ACC112 (cell line): ENCODE measurements at regions not wholly inside any gene's neighbourhood (a gene's known extent, or its start where the extent isn't known, plus 50 kb on each side); places are given as distances from the start of the nearest gene placed in this dataset.

Experiments used
- H2AFZ ChIP-seq: fragments of 200-600 bp; sonication (generic); one replicate; pipeline ENCODE4 v1.6.0; 2017; ENCODE audit warnings: antibody characterized with exemption, low read length; ENCODE audit not compliant: unreplicated experiment
- H3K27ac ChIP-seq: fragments of 200-600 bp; sonication (generic); 2 replicates; pipeline ENCODE4 v1.5.1; 2014; ENCODE audit warnings: low read depth, mild to moderate bottlenecking, antibody characterized with exemption, low read length, moderate library complexity
- H3K27me3 ChIP-seq: fragments of 200-600 bp; sonication (generic); 2 replicates; pipeline ENCODE4 v1.6.1; 2014; ENCODE audit warnings: mild to moderate bottlenecking, antibody characterized with exemption, low read length, moderate library complexity, mixed read lengths; ENCODE audit not compliant: insufficient read depth
- H3K36me3 ChIP-seq: fragments of 200-600 bp; sonication (generic); 2 replicates; pipeline ENCODE4 v1.6.1; 2016; ENCODE audit warnings: mild to moderate bottlenecking, antibody characterized with exemption, low read length, moderate library complexity, mixed read lengths; ENCODE audit not compliant: insufficient read depth
- H3K4me1 ChIP-seq: fragments of 200-600 bp; sonication (generic); one replicate; pipeline ENCODE4 v1.6.1; 2016; ENCODE audit warnings: low read length, mixed read lengths; ENCODE audit not compliant: insufficient read depth, unreplicated experiment, control insufficient read depth
- H3K4me3 ChIP-seq: fragments of 200-600 bp; sonication (generic); 2 replicates; pipeline ENCODE4 v1.5.1; 2014; ENCODE audit warnings: mild to moderate bottlenecking, low read depth, low read length
- H3K79me2 ChIP-seq: fragments of 200-600 bp; sonication (generic); one replicate; pipeline ENCODE4 v1.6.0; 2016; ENCODE audit warnings: low read length; ENCODE audit not compliant: control insufficient read depth, unreplicated experiment, insufficient read depth

DNA sequence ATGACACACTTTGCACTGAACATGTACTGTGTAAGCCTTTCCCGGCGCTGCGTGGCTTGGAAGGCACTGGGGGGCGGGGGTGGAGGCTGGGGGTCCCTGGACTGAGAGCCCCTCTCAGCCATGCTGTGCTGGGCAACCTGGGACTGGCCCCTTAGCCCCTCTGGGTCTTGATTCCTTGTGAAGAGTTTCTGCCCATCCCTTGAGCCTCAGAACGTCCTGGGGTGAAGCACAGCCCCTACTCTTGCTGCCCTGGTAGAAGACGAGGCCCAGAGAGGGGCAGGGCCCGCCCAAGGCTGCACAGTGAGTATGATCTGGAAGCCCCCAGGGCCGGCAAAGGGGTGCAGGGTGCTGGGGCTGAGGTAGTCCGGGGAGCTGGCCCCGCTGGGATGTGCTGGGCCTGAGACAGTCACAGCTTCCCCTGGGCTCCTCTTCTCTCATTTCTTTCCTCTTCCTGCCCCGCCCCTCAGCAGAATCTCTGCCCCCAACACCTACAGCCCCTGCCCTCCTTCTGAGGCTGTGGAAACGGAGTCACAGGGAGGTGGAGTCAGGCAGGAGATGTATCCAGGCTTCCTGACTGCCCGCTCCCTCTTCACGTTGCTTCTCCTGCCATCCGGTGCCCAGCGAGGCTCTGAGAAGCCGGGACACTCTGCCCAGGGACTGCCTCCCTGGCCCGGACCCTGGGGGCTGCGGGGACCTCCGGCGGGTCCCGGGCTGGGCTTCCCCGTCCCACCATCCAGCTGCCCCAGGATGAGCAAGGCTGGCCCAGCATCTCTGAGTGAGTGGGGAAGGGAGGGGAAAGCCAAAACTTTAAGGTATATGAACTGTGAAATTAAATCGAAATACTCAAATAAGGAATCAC lies 60.5 kb downstream of the UNCX start:
- Histone ChIP-seq H3K27ac (no peak overlapping the region), H2AFZ (no peak overlapping the region), H3K4me3 (no peak overlapping the region), H3K36me3 (no peaks in the 10 kb centered on the region), H3K4me1 (no peaks in the 10 kb centered on the region), H3K79me2 (no peaks in the 10 kb centered on the region), H3K27me3 (peaks cover 52% of the 10 kb centered on the region)

DNA sequence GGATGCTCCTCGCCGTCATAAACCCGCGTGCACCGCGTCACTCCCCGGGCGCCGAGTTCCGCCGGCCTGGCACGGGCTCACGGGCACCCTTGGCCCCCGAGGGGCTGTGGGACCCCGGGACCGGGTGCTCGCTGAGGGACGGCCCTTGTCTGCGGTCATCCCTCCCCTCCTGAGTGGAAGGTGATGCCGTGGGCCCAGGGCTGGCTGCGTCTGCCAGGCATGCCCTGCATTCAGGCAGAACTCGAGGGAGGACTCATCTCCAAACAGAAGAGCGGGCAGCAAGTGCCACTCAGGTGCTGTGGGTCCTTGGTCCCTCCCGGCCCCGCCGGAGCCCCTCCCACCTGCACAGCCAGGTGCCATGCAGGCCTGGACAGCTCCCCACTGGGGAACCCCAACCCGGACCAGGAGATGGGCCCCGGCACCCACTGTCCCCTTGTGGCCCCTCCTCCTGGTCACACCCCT lies 61.3 kb downstream of the UNCX start:
- peaks cover 60% of the 10 kb centered on the region for H3K27me3 ChIP-seq
- H3K79me2 ChIP-seq = no peaks in the 10 kb centered on the region
- H3K4me1 ChIP-seq = no peaks in the 10 kb centered on the region
- H3K27ac ChIP-seq = no peak overlapping the region
- H3K36me3 ChIP-seq = no peaks in the 10 kb centered on the region
- no peak overlapping the region for H2AFZ ChIP-seq
- no peak overlapping the region for H3K4me3 ChIP-seq

DNA sequence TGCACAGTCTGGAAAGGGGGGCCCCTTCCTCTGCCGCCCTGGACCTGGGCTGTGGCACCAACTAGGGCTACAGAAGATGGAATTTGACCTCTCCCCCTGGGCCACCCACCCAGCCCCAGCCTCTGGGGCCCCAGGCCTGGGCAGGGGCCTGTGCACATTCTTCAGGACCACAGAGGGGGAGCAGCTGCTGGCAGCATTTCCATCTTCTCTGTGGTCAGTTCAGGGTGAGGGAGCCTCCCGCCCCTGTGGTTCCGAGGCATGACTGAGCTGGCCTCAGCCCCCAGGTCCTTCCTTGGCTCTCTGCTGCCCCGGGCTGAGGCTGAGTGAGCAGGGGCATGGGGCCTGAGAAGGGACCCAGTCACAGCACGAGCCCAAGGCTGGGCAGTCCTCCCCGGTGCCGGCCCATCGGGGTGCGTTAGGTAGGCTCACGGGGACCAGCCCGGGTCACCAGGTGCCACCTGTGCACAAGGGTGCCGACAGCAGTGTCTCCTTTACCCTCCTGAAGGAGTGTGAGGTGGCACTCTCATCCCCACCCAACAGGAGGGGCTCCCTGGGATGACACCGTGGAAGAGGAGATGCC lies 63.2 kb downstream of the UNCX start:
- H3K4me3 ChIP-seq = no peak overlapping the region
- no peaks in the 10 kb centered on the region for H3K36me3 ChIP-seq
- H3K27me3 ChIP-seq = peaks cover 66% of the 10 kb centered on the region

DNA sequence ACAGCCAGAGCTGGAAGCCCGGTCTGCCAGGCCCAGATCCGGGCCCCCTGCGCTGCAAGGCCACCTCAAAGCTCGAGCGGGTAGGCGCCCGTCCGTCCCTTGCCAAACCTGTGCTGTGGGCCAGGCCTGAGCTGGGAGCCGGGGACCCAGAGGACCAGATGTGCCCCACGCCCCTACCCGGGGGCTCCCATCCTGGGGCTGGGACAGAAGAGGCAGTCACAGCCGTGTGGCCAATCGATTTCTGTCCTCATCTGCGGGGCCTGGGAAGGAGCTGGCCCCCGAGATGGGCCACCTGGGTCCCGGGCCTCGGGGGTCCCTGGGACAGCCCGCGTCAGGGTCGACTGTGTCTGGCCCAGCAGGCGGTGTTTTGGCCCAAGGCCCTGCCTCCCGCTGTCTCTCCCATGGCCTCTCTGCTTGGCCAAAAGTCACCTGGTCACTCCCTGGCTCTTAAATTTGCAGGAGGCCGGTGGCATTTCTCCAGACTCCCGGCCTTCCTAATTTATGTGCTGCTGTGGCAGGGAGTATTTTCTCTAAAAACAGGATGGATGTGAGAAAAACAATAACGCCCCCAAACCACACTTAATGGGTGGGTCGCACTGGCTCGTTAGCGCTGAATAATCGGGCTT lies 63.8 kb downstream of the UNCX start:
- Histone ChIP-seq H3K4me1 (no peaks in the 10 kb centered on the region), H3K27me3 (peaks cover 67% of the 10 kb centered on the region), H3K4me3 (no peak overlapping the region), H3K36me3 (no peaks in the 10 kb centered on the region), H3K27ac (no peak overlapping the region), H3K79me2 (no peaks in the 10 kb centered on the region), H2AFZ (no peak overlapping the region)

More for the DNA sequence above, 63.2 kb downstream of the UNCX start:
- Histone ChIP-seq H2AFZ (no peak overlapping the region), H3K79me2 (no peaks in the 10 kb centered on the region), H3K4me1 (no peaks in the 10 kb centered on the region), H3K27ac (no peak overlapping the region)

DNA sequence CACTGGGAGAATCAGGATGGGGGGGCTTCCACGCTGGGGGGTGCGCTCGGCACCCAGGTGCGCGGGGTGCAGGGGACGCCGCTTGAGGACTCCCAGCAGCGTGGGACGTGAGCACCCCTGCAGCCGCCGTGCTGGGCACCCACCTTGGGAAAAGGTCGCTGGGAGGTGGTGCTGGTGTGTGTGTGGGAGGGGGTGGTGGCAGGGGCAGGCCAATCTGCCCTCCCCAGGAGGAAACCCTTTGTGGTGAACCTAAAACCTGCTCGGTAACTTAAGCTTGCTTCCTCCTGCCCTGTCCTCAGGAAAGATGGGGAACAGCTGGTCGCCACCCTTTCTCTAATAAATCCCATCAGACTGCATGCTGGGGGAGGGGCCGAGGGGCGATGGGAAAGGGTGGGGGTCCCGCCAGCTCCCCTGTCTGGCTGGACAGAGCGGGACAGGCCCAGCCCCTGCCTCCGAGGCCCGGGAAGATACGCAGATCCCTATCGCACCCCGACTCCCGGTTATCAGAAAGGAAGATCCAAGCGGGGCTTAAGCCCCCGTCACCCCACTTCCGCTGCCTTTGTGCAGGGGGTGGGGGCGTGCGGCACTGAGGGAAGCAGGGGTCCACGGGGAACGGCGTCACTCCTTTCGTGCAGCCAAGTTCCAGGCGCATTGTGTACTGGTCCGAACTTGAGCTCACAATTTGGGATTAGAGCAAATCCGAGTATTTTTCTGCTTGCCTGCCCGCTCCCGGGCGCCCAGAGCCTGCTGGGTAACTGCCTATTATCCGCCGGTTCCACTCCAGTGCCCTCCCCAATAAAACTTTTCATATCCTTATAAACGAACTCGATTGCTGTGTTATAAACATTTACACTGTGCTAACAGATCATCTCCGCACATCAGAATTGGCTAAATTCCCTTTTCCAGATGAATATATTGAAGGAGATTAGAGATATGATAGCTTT lies 64.6 kb downstream of the UNCX start:
- Histone ChIP-seq H3K79me2 (no peaks in the 10 kb centered on the region), H3K4me1 (no peaks in the 10 kb centered on the region), H3K27me3 (peaks cover 59% of the 10 kb centered on the region), H3K4me3 (peak overlapping the region; percentile 45; the same call in 1 of the 2 replicates), H3K27ac (no peak overlapping the region), H2AFZ (no peak overlapping the region), H3K36me3 (no peaks in the 10 kb centered on the region)

DNA sequence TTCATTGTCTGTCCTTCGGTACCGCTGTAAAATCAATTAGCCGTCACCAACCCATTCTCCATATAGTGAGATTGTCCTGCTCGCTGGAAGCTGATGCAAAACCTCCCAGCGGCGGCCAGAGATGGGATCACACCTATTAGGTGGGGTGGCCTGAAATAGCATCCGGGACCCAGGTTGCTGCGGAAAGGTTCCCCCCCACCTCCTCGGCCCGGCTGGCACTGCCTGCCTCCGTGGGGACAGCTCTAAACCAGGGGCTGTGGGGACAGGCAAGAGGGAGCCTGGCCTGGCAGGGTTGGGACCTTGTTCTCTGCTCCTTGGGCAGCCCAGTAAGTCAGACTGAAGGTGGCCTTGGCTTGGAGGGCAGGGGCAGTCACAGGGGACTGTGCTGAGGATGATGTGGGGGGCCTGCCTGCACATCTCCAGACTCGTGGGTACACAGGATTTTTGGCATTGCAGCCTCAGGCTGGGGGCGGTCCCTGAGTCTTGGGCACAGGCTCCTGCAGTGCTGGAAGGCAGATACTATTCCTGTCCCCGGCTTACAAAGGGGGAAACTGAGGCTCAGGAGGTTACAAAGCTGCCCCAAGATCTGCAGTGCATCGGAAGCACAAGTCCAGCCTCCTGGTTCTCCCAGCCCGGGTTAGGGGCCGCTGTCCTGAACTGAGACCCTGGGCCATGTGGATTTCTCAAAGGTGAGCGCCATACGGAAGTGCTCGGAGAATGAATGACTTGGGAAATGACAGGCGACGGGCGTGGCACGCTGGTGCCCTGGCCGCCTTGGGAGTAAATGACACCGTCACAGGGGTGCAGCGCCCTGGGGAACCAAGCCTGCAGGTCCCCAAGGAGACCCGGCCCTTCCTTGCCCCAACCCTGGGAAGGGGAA lies 65.6 kb downstream of the UNCX start:
- Histone ChIP-seq H3K4me1 (no peaks in the 10 kb centered on the region), H3K36me3 (no peaks in the 10 kb centered on the region), H3K4me3 (no peak overlapping the region), H2AFZ (no peak overlapping the region), H3K27me3 (peaks cover 51% of the 10 kb centered on the region), H3K79me2 (no peaks in the 10 kb centered on the region), H3K27ac (no peak overlapping the region)

DNA sequence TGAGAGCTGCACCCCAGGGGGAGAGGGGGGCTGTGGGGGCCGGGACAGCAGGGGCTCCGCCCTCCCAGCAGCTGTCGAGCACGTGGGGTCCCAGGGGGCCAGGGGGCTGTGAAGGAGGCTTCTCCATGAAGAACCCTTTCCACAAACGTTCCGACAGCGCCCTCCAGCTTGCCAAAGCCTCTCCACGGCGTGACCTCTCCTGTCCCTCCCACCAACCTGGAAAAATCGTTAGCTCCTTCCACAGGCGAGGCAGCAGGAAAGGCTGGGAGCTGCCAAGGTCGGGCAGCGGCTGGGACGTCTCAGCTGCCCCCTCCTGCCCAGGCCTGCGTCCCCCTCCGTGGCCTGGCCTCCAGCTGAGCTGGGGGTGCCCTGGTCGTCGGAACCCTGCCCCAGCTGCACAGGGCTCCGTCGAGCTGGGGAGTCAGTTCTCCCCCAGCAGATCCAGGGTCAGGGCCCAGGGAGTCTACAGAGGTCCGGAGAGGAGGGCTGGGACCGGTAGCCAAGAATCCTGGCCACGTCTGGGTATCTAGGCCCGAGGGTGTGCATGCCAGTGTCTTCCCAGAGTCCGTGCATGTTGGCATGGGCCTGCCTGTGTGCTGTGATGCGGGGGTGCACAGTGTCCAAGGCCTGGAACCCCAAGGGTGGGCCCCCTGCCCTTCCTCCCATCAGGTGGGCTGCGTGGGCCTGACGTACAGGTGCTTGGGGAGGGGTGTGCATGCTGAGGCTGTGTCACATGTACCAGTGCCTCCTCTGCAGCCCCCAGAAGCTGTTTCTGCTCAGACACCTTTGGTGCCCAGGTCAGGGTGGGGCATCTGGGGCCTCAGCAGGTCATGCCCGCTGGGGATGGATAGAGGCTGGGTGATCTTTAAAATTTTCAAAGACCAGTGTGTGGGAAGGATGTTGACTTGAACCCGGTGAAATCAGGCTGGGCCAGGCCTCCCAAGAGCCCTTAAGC lies 66.5 kb downstream of the UNCX start:
- Histone ChIP-seq H3K4me1 (no peaks in the 10 kb centered on the region), H3K4me3 (no peak overlapping the region), H3K27ac (no peak overlapping the region), H3K79me2 (no peaks in the 10 kb centered on the region), H3K27me3 (peaks cover 48% of the 10 kb centered on the region), H2AFZ (no peak overlapping the region), H3K36me3 (no peaks in the 10 kb centered on the region)

DNA sequence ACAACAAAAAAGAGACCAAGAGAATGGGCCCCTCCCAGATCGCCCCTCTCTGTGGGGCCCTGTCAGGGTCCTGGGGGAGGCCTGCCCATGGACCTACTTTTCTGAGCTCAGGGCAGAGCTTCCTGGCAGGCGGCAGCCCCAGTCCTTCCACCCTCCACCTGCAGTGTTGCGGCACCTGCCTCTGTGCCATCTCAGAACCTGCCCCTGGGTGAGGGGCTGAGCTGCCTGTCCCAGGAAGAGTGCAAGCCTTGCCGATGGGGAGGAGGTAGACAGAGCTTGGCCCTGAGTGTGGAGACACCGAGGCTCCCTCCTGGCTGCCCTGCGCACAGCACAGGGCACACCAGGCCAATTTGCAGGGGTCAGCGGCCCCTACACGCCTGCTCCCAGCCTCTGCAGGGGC lies 67.5 kb downstream of the UNCX start:
- Histone ChIP-seq H3K27me3 (peaks cover 53% of the 10 kb centered on the region), H3K79me2 (no peaks in the 10 kb centered on the region), H2AFZ (no peak overlapping the region), H3K36me3 (no peaks in the 10 kb centered on the region), H3K27ac (no peak overlapping the region), H3K4me3 (no peak overlapping the region), H3K4me1 (no peaks in the 10 kb centered on the region)

DNA sequence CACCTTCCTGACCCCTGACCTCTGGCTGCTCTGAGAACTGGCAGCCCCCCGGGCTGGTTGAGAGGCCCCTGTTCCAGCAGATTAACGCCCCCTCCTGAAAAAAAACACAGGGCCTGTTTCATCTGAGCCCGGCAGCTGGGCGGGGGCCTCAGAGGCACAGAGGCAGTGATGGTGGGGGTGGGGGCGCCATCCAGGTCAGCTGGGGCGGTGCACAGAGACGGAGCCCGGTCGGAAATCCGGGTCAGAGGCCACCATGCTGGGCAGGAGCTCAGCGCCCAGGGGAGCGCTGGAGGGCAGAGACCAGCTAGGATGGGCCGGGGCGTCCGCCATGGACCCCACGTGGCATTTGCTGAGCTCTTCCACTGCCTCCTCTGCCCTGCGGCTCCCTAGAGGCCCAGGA lies 68.0 kb downstream of the UNCX start:
- no peaks in the 10 kb centered on the region for H3K36me3 ChIP-seq
- H3K79me2 ChIP-seq = no peaks in the 10 kb centered on the region
- no peak overlapping the region for H3K4me3 ChIP-seq
- peaks cover 53% of the 10 kb centered on the region for H3K27me3 ChIP-seq
- H3K27ac ChIP-seq = no peak overlapping the region
- no peak overlapping the region for H2AFZ ChIP-seq
- H3K4me1 ChIP-seq = no peaks in the 10 kb centered on the region
